ENCODE measurements at regions not wholly inside any gene's neighbourhood (a gene's known extent, or its start where the extent isn't known, plus 50 kb on each side); places are given as distances from the start of the nearest gene placed in this dataset.

DNA sequence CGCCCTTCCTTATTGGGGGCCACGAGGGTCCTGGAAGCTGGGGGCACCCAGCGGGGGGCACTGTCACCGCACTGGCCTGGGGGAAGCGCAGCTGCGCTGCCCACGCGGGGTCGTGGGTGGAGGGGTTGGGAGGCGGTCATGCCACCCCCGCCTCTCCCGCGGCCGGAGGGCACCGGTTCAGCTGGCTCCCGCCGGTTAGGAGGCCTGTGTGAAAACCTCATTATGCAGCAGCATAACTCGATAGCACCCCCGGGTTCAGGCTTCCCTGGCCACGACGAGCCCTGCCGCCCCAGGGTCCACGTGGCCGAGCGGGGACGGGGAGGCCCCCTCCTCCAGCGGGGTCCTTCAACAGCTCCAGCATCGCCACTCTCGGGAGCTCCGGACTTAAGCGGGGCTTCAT lies 91.2 kb upstream of the ERCC6L2 start:
- Histone ChIP-seq H3K9me2 (replicated peaks; ENCODE audit: low read length) (no peaks in the 10 kb centered on the region), H3K27me3 (ENCODE audit: low read length) (no peaks in the 10 kb centered on the region), H4K20me1 (ENCODE audit: low read length) (no peaks in the 10 kb centered on the region), H3F3A (ENCODE audit: low read length, unreplicated experiment) (no peaks in the 10 kb centered on the region), H3K4me3 (ENCODE audit: low read length) (no peak overlapping the region), H3K9me3 (ENCODE audit: low read length) (no peaks in the 10 kb centered on the region), H3K4me2 (ENCODE audit: low read length) (no peak overlapping the region), H3K9ac (ENCODE audit: low read length) (no peak overlapping the region), H2AFZ (ENCODE audit: low read length) (no peak overlapping the region), H3K36me3 (ENCODE audit: low read depth, low read length) (no peaks in the 10 kb centered on the region), H3K79me2 (ENCODE audit: low read length) (no peaks in the 10 kb centered on the region), H3K4me1 (ENCODE audit: insufficient read depth, low read length) (no peaks in the 10 kb centered on the region), H3K27ac (ENCODE audit: low read length) (no peak overlapping the region)
- TF ChIP-seq CTCF (conservative IDR thresholded peaks at IDR 0.05; ENCODE audit: low read depth, low read length) (no peak), EZH2 (IDR thresholded peaks at IDR 0.05; ENCODE audit: low read length, unreplicated experiment) (no peak), EZH2phosphoT487 (IDR thresholded peaks at IDR 0.05; ENCODE audit: borderline replicate concordance, low read length) (no peak)
- no TSS peak for BruUV-seq (replicated peaks)
- no peak for ATAC-seq
- intact Hi-C loops (cut with micrococcal nuclease): no loop called here
- ChIA-PET CTCF (no interaction called here), POLR2A (ENCODE audit: unreplicated experiment) (no interaction called here)
- no peak for DNase-seq

DNA sequence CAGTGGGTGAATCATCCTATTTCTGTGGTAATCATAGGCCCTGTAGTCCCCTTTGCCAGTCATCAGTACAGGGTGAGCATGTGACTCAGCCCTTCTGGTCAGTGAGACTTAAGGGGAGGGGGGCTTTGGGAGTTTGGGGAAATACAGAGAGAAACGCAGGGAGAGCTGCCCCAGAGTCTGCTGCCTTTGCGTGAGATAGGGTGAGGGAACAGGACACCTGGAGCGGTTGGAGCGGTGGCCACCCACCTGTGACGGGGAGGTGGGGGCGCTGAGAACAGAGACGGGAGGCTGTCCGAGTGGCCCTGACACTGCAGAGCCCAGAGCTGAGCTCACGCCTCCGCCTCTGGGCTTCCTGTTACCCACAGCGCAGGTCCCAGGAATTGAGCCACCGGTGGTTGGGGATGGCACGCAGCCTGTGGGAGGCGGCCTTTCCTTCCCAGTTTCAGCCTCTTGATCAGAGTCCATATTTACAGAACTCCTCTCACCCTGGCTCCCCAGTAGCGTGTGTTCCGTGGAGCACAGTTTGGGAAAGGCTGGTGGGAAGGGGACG lies 92.0 kb upstream of the ERCC6L2 start:
- TF ChIP-seq CTCF (conservative IDR thresholded peaks at IDR 0.05; ENCODE audit: low read depth, low read length) (no peak), EZH2phosphoT487 (IDR thresholded peaks at IDR 0.05; ENCODE audit: borderline replicate concordance, low read length) (no peak), EZH2 (IDR thresholded peaks at IDR 0.05; ENCODE audit: low read length, unreplicated experiment) (no peak)
- no peak overlapping the region for H2AFZ ChIP-seq (ENCODE audit: low read length)
- H3K9me2 ChIP-seq (replicated peaks; ENCODE audit: low read length): no peaks in the 10 kb centered on the region
- H3K27me3 ChIP-seq (ENCODE audit: low read length): no peaks in the 10 kb centered on the region
- H3K9me3 ChIP-seq (ENCODE audit: low read length): no peaks in the 10 kb centered on the region
- no TSS peak for BruUV-seq (replicated peaks)
- no peaks in the 10 kb centered on the region for H3F3A ChIP-seq (ENCODE audit: low read length, unreplicated experiment)
- ATAC-seq: peak; percentile 29; the same call in 1 of the 2 replicates
- H3K4me1 ChIP-seq (ENCODE audit: insufficient read depth, low read length): no peaks in the 10 kb centered on the region
- ChIA-PET CTCF (no interaction called here), POLR2A (ENCODE audit: unreplicated experiment) (no interaction called here)
- no peaks in the 10 kb centered on the region for H4K20me1 ChIP-seq (ENCODE audit: low read length)
- H3K36me3 ChIP-seq (ENCODE audit: low read depth, low read length): no peaks in the 10 kb centered on the region
- intact Hi-C loops (cut with micrococcal nuclease): no loop called here
- DNase-seq: peak; percentile 32
- H3K79me2 ChIP-seq (ENCODE audit: low read length): no peaks in the 10 kb centered on the region
- H3K9ac ChIP-seq (ENCODE audit: low read length): no peak overlapping the region
- H3K27ac ChIP-seq (ENCODE audit: low read length): no peak overlapping the region
- H3K4me3 ChIP-seq (ENCODE audit: low read length): no peak overlapping the region
- H3K4me2 ChIP-seq (ENCODE audit: low read length): no peak overlapping the region

DNA sequence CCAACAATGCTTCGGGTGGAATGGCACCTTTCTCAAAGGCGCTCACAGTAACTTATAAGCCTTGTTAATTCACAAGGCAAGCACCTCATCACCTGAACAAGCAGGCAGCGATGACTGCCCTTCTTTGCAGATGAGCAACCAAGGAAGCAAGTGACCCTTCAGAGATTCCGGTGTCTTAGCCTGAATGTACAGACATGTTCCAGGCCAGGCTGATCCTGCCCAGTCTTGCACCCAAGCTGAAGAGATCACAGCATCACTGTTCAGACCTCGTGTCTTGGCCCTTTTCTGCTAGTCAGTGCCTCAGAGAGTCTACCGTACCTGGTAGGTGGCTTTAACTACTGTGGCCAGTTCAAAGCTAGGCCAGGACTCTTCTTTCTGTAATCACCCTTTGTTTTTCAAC lies 94.7 kb upstream of the ERCC6L2 start:
- ChIA-PET POLR2A (ENCODE audit: unreplicated experiment) (no interaction called here), CTCF (no interaction called here)
- Histone ChIP-seq H3F3A (ENCODE audit: low read length, unreplicated experiment) (no peaks in the 10 kb centered on the region), H3K36me3 (ENCODE audit: low read depth, low read length) (no peaks in the 10 kb centered on the region), H3K9ac (ENCODE audit: low read length) (no peak overlapping the region), H3K4me3 (ENCODE audit: low read length) (no peak overlapping the region), H3K9me2 (replicated peaks; ENCODE audit: low read length) (no peaks in the 10 kb centered on the region), H4K20me1 (ENCODE audit: low read length) (no peaks in the 10 kb centered on the region), H3K27ac (ENCODE audit: low read length) (no peak overlapping the region), H3K79me2 (ENCODE audit: low read length) (no peaks in the 10 kb centered on the region), H3K27me3 (ENCODE audit: low read length) (no peaks in the 10 kb centered on the region), H3K9me3 (ENCODE audit: low read length) (no peaks in the 10 kb centered on the region), H3K4me2 (ENCODE audit: low read length) (no peak overlapping the region), H2AFZ (ENCODE audit: low read length) (no peak overlapping the region), H3K4me1 (ENCODE audit: insufficient read depth, low read length) (no peaks in the 10 kb centered on the region)
- DNase-seq (no peak), ATAC-seq (no peak)
- BruUV-seq (replicated peaks): no TSS peak
- intact Hi-C loops (cut with micrococcal nuclease): no loop called here
- TF ChIP-seq CTCF (conservative IDR thresholded peaks at IDR 0.05; ENCODE audit: low read depth, low read length) (no peak), EZH2phosphoT487 (IDR thresholded peaks at IDR 0.05; ENCODE audit: borderline replicate concordance, low read length) (no peak), EZH2 (IDR thresholded peaks at IDR 0.05; ENCODE audit: low read length, unreplicated experiment) (no peak)

Measured in PC-3 (cell line).